ENCODE measurements at regions not wholly inside any gene's neighbourhood (a gene's known extent, or its start where the extent isn't known, plus 50 kb on each side); places are given as distances from the start of the nearest gene placed in this dataset.

DNA sequence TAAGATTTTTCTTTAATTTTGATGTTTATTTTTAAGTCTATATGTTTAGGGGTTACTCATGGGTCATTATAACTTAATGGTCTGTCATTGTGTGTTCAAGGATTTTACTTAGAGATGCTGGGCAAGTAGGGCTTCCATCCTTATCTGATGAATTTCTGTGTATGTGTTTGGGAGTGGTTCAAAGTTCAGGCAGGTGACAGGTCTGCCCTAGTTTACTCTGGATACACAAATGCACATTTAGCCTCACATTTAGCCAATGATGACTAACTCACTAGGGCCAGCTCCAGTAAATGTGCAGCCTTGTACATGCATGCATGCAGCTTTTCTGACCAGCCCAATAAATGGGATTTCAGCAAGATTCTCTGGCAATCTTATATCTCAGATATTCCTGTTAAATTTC is 554.1 kb downstream of the SI start:
- H4K20me1 ChIP-seq (ENCODE audit: insufficient read depth) = no peaks in the 10 kb centered on the region
- H2AFZ ChIP-seq (ENCODE audit: low read depth) = no peak overlapping the region
- TF ChIP-seq, protein P1, sequence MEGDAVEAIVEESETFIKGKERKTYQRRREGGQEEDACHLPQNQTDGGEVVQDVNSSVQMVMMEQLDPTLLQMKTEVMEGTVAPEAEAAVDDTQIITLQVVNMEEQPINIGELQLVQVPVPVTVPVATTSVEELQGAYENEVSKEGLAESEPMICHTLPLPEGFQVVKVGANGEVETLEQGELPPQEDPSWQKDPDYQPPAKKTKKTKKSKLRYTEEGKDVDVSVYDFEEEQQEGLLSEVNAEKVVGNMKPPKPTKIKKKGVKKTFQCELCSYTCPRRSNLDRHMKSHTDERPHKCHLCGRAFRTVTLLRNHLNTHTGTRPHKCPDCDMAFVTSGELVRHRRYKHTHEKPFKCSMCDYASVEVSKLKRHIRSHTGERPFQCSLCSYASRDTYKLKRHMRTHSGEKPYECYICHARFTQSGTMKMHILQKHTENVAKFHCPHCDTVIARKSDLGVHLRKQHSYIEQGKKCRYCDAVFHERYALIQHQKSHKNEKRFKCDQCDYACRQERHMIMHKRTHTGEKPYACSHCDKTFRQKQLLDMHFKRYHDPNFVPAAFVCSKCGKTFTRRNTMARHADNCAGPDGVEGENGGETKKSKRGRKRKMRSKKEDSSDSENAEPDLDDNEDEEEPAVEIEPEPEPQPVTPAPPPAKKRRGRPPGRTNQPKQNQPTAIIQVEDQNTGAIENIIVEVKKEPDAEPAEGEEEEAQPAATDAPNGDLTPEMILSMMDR (conservative IDR thresholded peaks at IDR 0.05; ENCODE audit: low read depth, low read length) = no peak
- H3K36me3 ChIP-seq (ENCODE audit: insufficient read depth) = no peaks in the 10 kb centered on the region
- no peak overlapping the region for H3K4me3 ChIP-seq (IDR thresholded peaks at IDR 0.05; ENCODE audit: insufficient read depth, low read depth, low read length)
- no peak overlapping the region for H3K9ac ChIP-seq
- no peaks in the 10 kb centered on the region for H3K79me2 ChIP-seq (ENCODE audit: insufficient read depth, low read depth)
- no peaks in the 10 kb centered on the region for H3K4me1 ChIP-seq (ENCODE audit: low read depth, poor library complexity, severe bottlenecking)
- no peak overlapping the region for H3K4me2 ChIP-seq
- no peak overlapping the region for H3K27ac ChIP-seq
- H3K27me3 ChIP-seq (ENCODE audit: insufficient read depth, low read depth) = no peaks in the 10 kb centered on the region

DNA sequence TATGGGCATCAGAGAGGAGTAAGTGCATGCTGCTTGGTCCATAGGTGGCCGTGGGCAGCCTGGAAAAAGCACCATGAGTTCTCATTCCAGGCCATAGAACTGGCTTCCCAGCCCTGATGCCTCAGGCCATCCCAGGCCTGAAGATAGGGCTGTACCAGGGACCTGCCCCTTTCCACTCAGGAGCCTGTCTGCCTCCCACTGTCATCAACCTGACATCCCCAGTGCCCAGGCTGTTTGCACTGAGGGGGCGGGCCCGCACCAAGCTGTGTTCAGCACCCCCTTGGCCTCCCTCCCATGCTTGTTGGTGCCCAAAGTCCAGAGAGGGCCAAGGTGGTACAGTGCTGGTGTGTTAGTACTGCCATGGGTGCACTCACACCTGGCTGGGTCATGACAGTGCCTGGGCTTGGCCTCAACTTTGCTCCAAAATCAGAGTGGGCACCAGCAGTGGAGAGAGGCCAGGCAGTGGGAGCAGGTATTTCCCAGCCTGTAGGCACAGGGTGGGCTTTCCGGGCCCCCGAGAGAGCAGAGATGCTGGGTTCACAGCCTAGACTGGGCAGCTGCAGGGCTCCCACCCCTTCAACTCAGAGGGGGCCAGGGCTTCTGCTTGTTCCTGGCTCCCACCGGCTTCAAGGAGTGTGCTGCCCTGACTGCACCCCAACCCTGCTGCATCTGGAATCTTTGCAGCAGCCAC is 556.1 kb downstream of the SI start:
- no peaks in the 10 kb centered on the region for H3K27me3 ChIP-seq (ENCODE audit: insufficient read depth, low read depth)
- H3K36me3 ChIP-seq (ENCODE audit: insufficient read depth) = no peaks in the 10 kb centered on the region
- H3K27ac ChIP-seq = no peak overlapping the region
- no peak overlapping the region for H3K4me2 ChIP-seq
- no peak overlapping the region for H3K9ac ChIP-seq
- H3K4me3 ChIP-seq (IDR thresholded peaks at IDR 0.05; ENCODE audit: insufficient read depth, low read depth, low read length) = no peak overlapping the region
- H2AFZ ChIP-seq (ENCODE audit: low read depth) = no peak overlapping the region
- TF ChIP-seq, protein P1 (conservative IDR thresholded peaks at IDR 0.05; ENCODE audit: low read depth, low read length) = no peak
- H4K20me1 ChIP-seq (ENCODE audit: insufficient read depth) = no peaks in the 10 kb centered on the region
- H3K4me1 ChIP-seq (ENCODE audit: low read depth, poor library complexity, severe bottlenecking) = no peaks in the 10 kb centered on the region
- no peaks in the 10 kb centered on the region for H3K79me2 ChIP-seq (ENCODE audit: insufficient read depth, low read depth)

DNA sequence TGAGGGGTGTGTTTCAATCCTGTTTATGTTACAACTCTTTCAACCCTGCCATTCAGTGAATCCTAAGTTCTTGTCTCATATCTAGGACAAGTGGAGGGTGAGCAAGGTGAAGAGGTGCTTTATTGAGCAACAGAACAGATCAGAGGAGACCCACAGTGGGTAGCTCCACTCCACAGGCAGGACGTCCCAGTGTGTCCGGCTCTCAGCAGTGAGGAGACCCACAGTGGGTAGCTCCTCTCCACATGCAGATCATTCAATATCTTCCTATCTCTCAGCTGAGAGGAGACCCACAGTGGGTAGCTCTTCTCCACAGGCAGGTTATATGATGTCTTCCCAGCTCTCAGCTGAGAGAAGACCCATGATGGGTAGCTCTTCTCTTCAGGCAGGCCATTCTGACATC is 556.7 kb downstream of the SI start:
- Histone ChIP-seq H3K4me3 (IDR thresholded peaks at IDR 0.05; ENCODE audit: insufficient read depth, low read depth, low read length) (no peak overlapping the region), H3K4me2 (no peak overlapping the region), H3K27me3 (ENCODE audit: insufficient read depth, low read depth) (no peaks in the 10 kb centered on the region), H3K9ac (no peak overlapping the region), H3K36me3 (ENCODE audit: insufficient read depth) (no peaks in the 10 kb centered on the region), H3K79me2 (ENCODE audit: insufficient read depth, low read depth) (no peaks in the 10 kb centered on the region), H3K27ac (no peak overlapping the region), H2AFZ (ENCODE audit: low read depth) (no peak overlapping the region), H3K4me1 (ENCODE audit: low read depth, poor library complexity, severe bottlenecking) (no peaks in the 10 kb centered on the region), H4K20me1 (ENCODE audit: insufficient read depth) (no peaks in the 10 kb centered on the region)
- TF ChIP-seq, protein P1 (conservative IDR thresholded peaks at IDR 0.05; ENCODE audit: low read depth, low read length) = no peak

DNA sequence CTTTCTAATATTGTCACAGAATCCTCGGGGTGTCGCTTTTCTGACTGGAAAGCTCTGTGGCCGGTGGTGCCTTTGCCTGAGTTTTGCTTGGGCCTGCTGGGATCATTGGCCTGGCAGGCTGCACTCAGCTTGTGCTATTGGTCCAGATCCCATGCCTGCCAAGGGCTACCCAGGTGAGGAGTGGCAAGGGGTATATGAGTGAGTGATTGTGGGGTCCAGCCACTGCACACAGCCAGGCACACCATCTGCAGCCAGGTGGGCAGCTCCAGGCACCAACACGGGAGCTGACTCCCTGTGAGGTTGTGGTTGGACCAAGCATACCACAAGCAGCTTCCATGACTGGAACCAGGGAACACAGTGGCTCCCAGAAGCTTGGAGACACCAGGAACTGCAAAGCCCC is 557.2 kb downstream of the SI start:
- Histone ChIP-seq H3K9ac (no peak overlapping the region), H3K36me3 (ENCODE audit: insufficient read depth) (no peaks in the 10 kb centered on the region), H3K27me3 (ENCODE audit: insufficient read depth, low read depth) (no peaks in the 10 kb centered on the region), H3K4me3 (IDR thresholded peaks at IDR 0.05; ENCODE audit: insufficient read depth, low read depth, low read length) (no peak overlapping the region), H3K4me2 (no peak overlapping the region), H3K27ac (no peak overlapping the region), H3K79me2 (ENCODE audit: insufficient read depth, low read depth) (no peaks in the 10 kb centered on the region), H4K20me1 (ENCODE audit: insufficient read depth) (no peaks in the 10 kb centered on the region), H3K4me1 (ENCODE audit: low read depth, poor library complexity, severe bottlenecking) (no peaks in the 10 kb centered on the region), H2AFZ (ENCODE audit: low read depth) (no peak overlapping the region)
- TF ChIP-seq, protein P1 (conservative IDR thresholded peaks at IDR 0.05; ENCODE audit: low read depth, low read length) = no peak

All from KMS-11 (cell line).